SW480 (cell line): ENCODE measurements at regions not wholly inside any gene's neighbourhood (a gene's known extent, or its start where the extent isn't known, plus 50 kb on each side); places are given as distances from the start of the nearest gene placed in this dataset.

ENCODE experiments used
- DNase-seq: peaks from one replicate; pipeline ENCODE4 v3.0.0-alpha.2; 2016; ENCODE audit warnings: low spot score

- no peak for DNase-seq
Measured at GRCh38 chr6:41471064-41471895, 74.9 kb upstream of the FOXP4 start.

- no peak for DNase-seq
Measured at GRCh38 chr6:41474213-41474933, 71.8 kb upstream of the FOXP4 start.

- no peak for DNase-seq
Measured at GRCh38 chr6:41475164-41475563, 71.0 kb upstream of the FOXP4 start.

- no peak for DNase-seq
Measured at GRCh38 chr6:41475737-41476357, 70.3 kb upstream of the FOXP4 start.

- no peak for DNase-seq
Measured at GRCh38 chr6:41476401-41476800, 69.8 kb upstream of the FOXP4 start.

GRCh38 chr6:41477572-41477971, 68.6 kb upstream of the FOXP4 start:
- DNase-seq: no peak

GRCh38 chr6:41483943-41484342, 62.2 kb upstream of the FOXP4 start:
- DNase-seq: no peak

GRCh38 chr6:41487860-41488432, 58.2 kb upstream of the FOXP4 start:
- no peak for DNase-seq

GRCh38 chr6:41488433-41489119, 57.6 kb upstream of the FOXP4 start:
- peak; percentile 8 for DNase-seq

- no peak for DNase-seq
Measured at GRCh38 chr6:41489120-41489851, 56.9 kb upstream of the FOXP4 start.

GRCh38 chr6:41492261-41492891, 53.8 kb upstream of the FOXP4 start:
- no peak for DNase-seq

GRCh38 chr6:41494212-41495110, 51.7 kb upstream of the FOXP4 start:
- no peak for DNase-seq
